IMR-90 (cell line): ENCODE measurements at regions not wholly inside any gene's neighbourhood (a gene's known extent, or its start where the extent isn't known, plus 50 kb on each side); places are given as distances from the start of the nearest gene placed in this dataset.

Source experiments
- ATAC-seq: fragments of 200-7000 bp; cut with Tn5 transposase; 2 replicates; pipeline ENCODE4 v1.9.1; 2020; ENCODE audit warnings: low read depth, mild to moderate bottlenecking, moderate library complexity
- BruUV-seq: library from RNA; stranded (reverse); fragments of 400-500 nt; replicated peaks from 2 replicates; lab custom pipeline; 2021; lab: Mats Ljungman, UMichigan
- CTCF ChIA-PET: fragments of 300-600 bp; formaldehyde crosslinking; extraction: SDS; loops from one replicate; lab custom pipeline; 2021; ENCODE audit warnings: antibody characterized with exemption; lab: Yijun Ruan, JAX
- POLR2A ChIA-PET: fragments of 300-600 bp; sonication (Branson Sonifier 250); formaldehyde crosslinking; loops from one replicate; lab custom pipeline; 2022; ENCODE audit warnings: antibody characterized with exemption; ENCODE audit not compliant: unreplicated experiment; lab: Charles Lee
- DNase-seq: peaks from one replicate; pipeline ENCODE4 v3.0.0; 2013
- H2AFZ ChIP-seq: replicated peaks from 2 replicates; pipeline ENCODE3; 2013; ENCODE audit warnings: low read length, mild to moderate bottlenecking; ENCODE audit not compliant: poor library complexity
- H2AK5ac ChIP-seq: 2 replicates; pipeline ENCODE4 v1.6.1; 2013; ENCODE audit warnings: low read depth, low read length, inconsistent platforms
- H2AK9ac ChIP-seq: replicated peaks from 2 replicates; pipeline ENCODE3; 2013; ENCODE audit warnings: mild to moderate bottlenecking, low read depth, low read length, moderate library complexity; ENCODE audit not compliant: poor library complexity
- H2BK120ac ChIP-seq: 2 replicates; pipeline ENCODE4 v1.6.1; 2013; ENCODE audit warnings: low read depth, low read length, inconsistent platforms
- H2BK15ac ChIP-seq: 3 replicates; pipeline ENCODE4 v1.6.1; 2013; ENCODE audit warnings: low read depth, low read length, inconsistent platforms
- H2BK20ac ChIP-seq: 2 replicates; pipeline ENCODE4 v1.6.1; 2013; ENCODE audit warnings: low read depth, mild to moderate bottlenecking, inconsistent platforms, low read length, moderate library complexity
- H2BK5ac ChIP-seq: 2 replicates; pipeline ENCODE4 v1.6.1; 2013; ENCODE audit warnings: mild to moderate bottlenecking, low read depth, low read length, inconsistent platforms; ENCODE audit not compliant: poor library complexity, severe bottlenecking
- H3K14ac ChIP-seq: replicated peaks from 2 replicates; pipeline ENCODE4 v1.6.1; 2013; ENCODE audit warnings: low read depth, low read length, inconsistent platforms
- H3K18ac ChIP-seq: 2 replicates; pipeline ENCODE4 v1.6.1; 2013; ENCODE audit warnings: low read depth, low read length, control low read depth
- H3K23ac ChIP-seq: 2 replicates; pipeline ENCODE4 v1.6.1; 2013; ENCODE audit warnings: low read depth, low read length, inconsistent platforms
- H3K27ac ChIP-seq: 2 replicates; pipeline ENCODE4 v1.5.1; 2013; ENCODE audit warnings: mild to moderate bottlenecking, control low read depth, low read length; ENCODE audit not compliant: insufficient read depth
- H3K27me3 ChIP-seq: 2 replicates; pipeline ENCODE4 v1.6.1; 2013; ENCODE audit warnings: low read length; ENCODE audit not compliant: control insufficient read depth, insufficient read depth
- H3K36me3 ChIP-seq: 2 replicates; pipeline ENCODE4 v1.6.1; 2013; ENCODE audit warnings: low read length, mixed read lengths; ENCODE audit not compliant: control insufficient read depth, insufficient read depth
- H3K4ac ChIP-seq: 2 replicates; pipeline ENCODE4 v1.6.1; 2013; ENCODE audit warnings: low read depth, low read length, inconsistent platforms
- H3K4me1 ChIP-seq: 2 replicates; pipeline ENCODE4 v1.6.1; 2013; ENCODE audit warnings: low read length, mixed read lengths; ENCODE audit not compliant: control insufficient read depth, insufficient read depth
- H3K4me2 ChIP-seq: 2 replicates; pipeline ENCODE4 v1.6.1; 2013; ENCODE audit warnings: low read depth, mild to moderate bottlenecking, control low read depth, low read length, moderate library complexity
- H3K4me3 ChIP-seq: 2 replicates; pipeline ENCODE4 v1.5.1; 2013; ENCODE audit warnings: low read depth, mild to moderate bottlenecking, control low read depth, low read length, moderate library complexity; ENCODE audit not compliant: insufficient read depth
- H3K56ac ChIP-seq: 2 replicates; pipeline ENCODE4 v1.6.1; 2013; ENCODE audit warnings: low read length, inconsistent platforms; ENCODE audit not compliant: insufficient read depth; ENCODE audit errors: extremely low read depth
- H3K79me1 ChIP-seq, 2 experiments: 2 replicates each; pipeline ENCODE4 v1.6.1; 2013; ENCODE audit warnings: low read length in 2 of 2, inconsistent platforms in 1 of 2, low read depth in 1 of 2
- H3K9ac ChIP-seq: 2 replicates; pipeline ENCODE4 v1.6.1; 2013; ENCODE audit warnings: low read depth, low read length, control low read depth
- H3K9me1 ChIP-seq: 2 replicates; pipeline ENCODE4 v1.6.1; 2013; ENCODE audit warnings: low read length, inconsistent platforms; ENCODE audit not compliant: insufficient read depth
- H3K9me3 ChIP-seq: 2 replicates; pipeline ENCODE4 v1.6.1; 2013; ENCODE audit warnings: low read length; ENCODE audit not compliant: control insufficient read depth, insufficient read depth
- H4K20me1 ChIP-seq: 2 replicates; pipeline ENCODE4 v1.6.1; 2013; ENCODE audit warnings: low read length, inconsistent platforms; ENCODE audit not compliant: insufficient read depth
- H4K5ac ChIP-seq: 2 replicates; pipeline ENCODE4 v1.6.1; 2013; ENCODE audit warnings: mild to moderate bottlenecking, low read depth, low read length, control low read depth
- H4K8ac ChIP-seq, 2 experiments: 2 replicates each; pipeline ENCODE4 v1.6.1; 2013; ENCODE audit warnings: low read depth in 2 of 2, low read length in 2 of 2, control low read depth in 1 of 2, inconsistent platforms in 1 of 2
- H4K91ac ChIP-seq: 2 replicates; pipeline ENCODE4 v1.6.1; 2013; ENCODE audit warnings: low read depth, low read length, inconsistent platforms; ENCODE audit not compliant: insufficient read depth
- MXI1 ChIP-seq: IDR thresholded peaks from 2 replicates; pipeline ENCODE4 v1.6.1; 2012; ENCODE audit warnings: low read depth, mild to moderate bottlenecking, low read length, moderate library complexity, borderline replicate concordance
- POLR2A ChIP-seq: IDR thresholded peaks from 2 replicates; pipeline ENCODE4 v1.6.1; 2012; ENCODE audit warnings: mild to moderate bottlenecking, low read depth, low read length
- RAD21 ChIP-seq: IDR thresholded peaks from 2 replicates; pipeline ENCODE4 v1.6.1; 2012; ENCODE audit warnings: low read length, improper control_type of control experiment
- WGBS, 2 experiments: methylation state at CpG; one replicate each; pipeline versions ENCODE4 v1.1.5 to v1.1.7; 2013; ENCODE audit warnings: missing lambda C conversion rate in 2 of 2; ENCODE audit not compliant: insufficient read length in 1 of 2; ENCODE audit errors: extremely low coverage in 2 of 2; 5-methylcytosine and 5-hydroxymethylcytosine counted together
- dilution Hi-C: fragments of 300-500 bp; cut with HindIII; formaldehyde crosslinking; loops from one replicate; pipeline ENCODE4 v1.14.3; 2018; ENCODE audit warnings: low sequenced_read_pairs; ENCODE audit not compliant: unreplicated experiment
- in situ Hi-C: fragments of 300-500 bp; cut with MboI; formaldehyde crosslinking; loops from 3 replicates; pipeline ENCODE4 v1.14.3; 2019; ENCODE audit warnings: low sequenced_read_pairs, inconsistent platforms, mixed read lengths
- intact Hi-C: fragments of 100-400 bp; cut with micrococcal nuclease; formaldehyde crosslinking; loops from 2 replicates; pipeline ENCODE4 v1.10.0; 2022

GRCh38 chr5:124980163-124980941, 233.9 kb upstream of the ZNF608 start:
- Histone ChIP-seq H2AK5ac (no peak overlapping the region; the same call in 1 of the 2 replicates), H3K9ac (no peak overlapping the region), H3K9me3 (peaks cover 5% of the 10 kb centered on the region; the same call in 1 of the 2 replicates), H2AFZ (no peak overlapping the region), H4K20me1 (no peaks in the 10 kb centered on the region), H2BK5ac (no peak overlapping the region), H3K36me3 (no peaks in the 10 kb centered on the region), H3K14ac (no peak overlapping the region), H2AK9ac (no peak overlapping the region), H3K4ac (no peak overlapping the region), H3K27ac (no peak overlapping the region), H3K4me2 (no peak overlapping the region), H3K27me3 (no peaks in the 10 kb centered on the region), H2BK15ac (no peak overlapping the region), H2BK120ac (no peak overlapping the region), H3K4me3 (no peak overlapping the region), H3K79me1 (no peaks in the 10 kb centered on the region), H4K5ac (no peak overlapping the region), H3K9me1 (0 out of 2 replicates have a peak, but pooled peaks cover 4% of the 10 kb centered on the region), H3K56ac (no peak overlapping the region), H3K23ac (no peak overlapping the region; the same call in 1 of the 2 replicates), H4K91ac (no peak overlapping the region), H3K18ac (no peak overlapping the region), H3K4me1 (peaks cover 4% of the 10 kb centered on the region; the same call in 1 of the 2 replicates), H2BK20ac (no peak overlapping the region), H4K8ac (no peak overlapping the region)
- no peak for TF ChIP-seq POLR2A
- no peak for TF ChIP-seq MXI1
- TF ChIP-seq RAD21 = no peak
- intact Hi-C loops = no loop called here
- dilution Hi-C loops = no loop called here
- ATAC-seq = no peak
- in situ Hi-C loops = no loop called here
- DNase-seq = no peak
- ChIA-PET POLR2A (no interaction called here), CTCF (no interaction called here)
- no TSS peak for BruUV-seq
- WGBS, 2 experiments = no CpG with 5 or more reads among the region's 9 CpGs
